Lung (tissue), 11 donors: ENCODE measurements at regions not wholly inside any gene's neighbourhood (a gene's known extent, or its start where the extent isn't known, plus 50 kb on each side); places are given as distances from the start of the nearest gene placed in this dataset.
A peak's percentile ranks its signal among the peaks of the same experiment; 100 is the strongest.

ENCODE experiments used
- ATAC-seq: fragments of 200-7000 bp; cut with Tn5 transposase; one replicate; pipeline ENCODE4 v1.9.1; 2020; ENCODE audit warnings: moderate number of reproducible peaks; ENCODE audit not compliant: insufficient read depth, low FRiP score
- DNase-seq, 3 donors: peaks; one replicate each; pipeline ENCODE4 v3.0.0-alpha.2; 2013 to 2017
- H3K27ac ChIP-seq, 2 donors: one replicate each; pipeline ENCODE4 v1.5.1; 2013; ENCODE audit warnings: mild to moderate bottlenecking in 2 of 2, moderate library complexity in 2 of 2, control low read depth in 1 of 2, inconsistent platforms in 1 of 2, low read depth in 1 of 2, low read length in 1 of 2
- H3K27me3 ChIP-seq, 3 donors: one replicate each; pipeline ENCODE4 v1.5.1; 2013; ENCODE audit warnings: low read length in 2 of 3; ENCODE audit not compliant: control insufficient read depth in 3 of 3, insufficient read depth in 3 of 3
- H3K36me3 ChIP-seq, 4 donors: one replicate each; pipeline ENCODE4 v1.5.1; 2013; ENCODE audit warnings: low read length in 4 of 4, mild to moderate bottlenecking in 1 of 4, moderate library complexity in 1 of 4; ENCODE audit not compliant: control insufficient read depth in 4 of 4, insufficient read depth in 4 of 4
- H3K4me1 ChIP-seq, 5 donors: one replicate each; pipeline ENCODE4 v1.5.1; 2013; ENCODE audit warnings: low read length in 5 of 5, mild to moderate bottlenecking in 2 of 5, moderate library complexity in 1 of 5; ENCODE audit not compliant: control insufficient read depth in 5 of 5, insufficient read depth in 5 of 5
- H3K4me3 ChIP-seq: one replicate; pipeline ENCODE4 v1.5.1; 2013; ENCODE audit warnings: mild to moderate bottlenecking, control low read depth, moderate library complexity
- H3K9ac ChIP-seq, 2 donors: one replicate each; pipeline ENCODE4 v1.5.1; 2013; ENCODE audit warnings: low read length in 2 of 2, control low read depth in 1 of 2; ENCODE audit not compliant: insufficient read depth in 1 of 2
- H3K9me3 ChIP-seq, 4 donors: one replicate each; pipeline ENCODE4 v1.5.1; 2013; ENCODE audit warnings: low read length in 3 of 4, mild to moderate bottlenecking in 1 of 4, moderate library complexity in 1 of 4; ENCODE audit not compliant: control insufficient read depth in 4 of 4, insufficient read depth in 3 of 4
- WGBS, 2 donors: extraction: QIAGEN DNeasy Blood & Tissue Kit; methylation state at CpG; one replicate each; pipeline ENCODE4 v1.1.7; 2013; 5-methylcytosine and 5-hydroxymethylcytosine counted together
- TF ChIP-seq, protein P1 (sequence below): IDR thresholded peaks from 2 replicates; pipeline ENCODE4 v1.5.1; 2012; ENCODE audit warnings: mild to moderate bottlenecking; ENCODE audit errors: control extremely low read depth, extremely low read depth
- donor health status: control.
- donor health status: control.
- donor health status: Bipolar disorder and iron deficiency.
- donor health status: healthy.
- donor health status: DM: yes; HTN: yes; CAD: no.

DNA sequence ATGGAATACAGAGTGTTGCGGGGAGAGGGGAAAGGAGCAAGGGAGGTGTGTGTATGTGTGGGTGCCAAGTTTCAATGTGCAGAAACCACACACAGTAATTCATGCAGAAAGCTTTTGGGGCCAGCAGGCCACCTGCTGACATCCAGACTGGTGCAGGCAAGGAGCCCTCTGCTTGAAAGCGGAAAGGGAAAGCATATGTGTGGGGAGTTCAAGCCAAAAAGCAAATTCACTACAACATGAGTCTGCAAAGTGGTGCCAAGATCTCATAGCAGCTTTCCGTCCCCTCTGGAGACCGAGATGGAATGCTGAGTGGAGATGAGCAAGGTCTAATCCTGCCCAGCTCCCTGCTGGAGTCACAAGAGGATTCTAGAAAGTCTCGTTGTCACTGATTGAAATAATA, 159.7 kb upstream of the VLDLR start:
- Histone ChIP-seq H3K36me3 (no peaks in the 10 kb centered on the region), H3K9me3 (peaks cover 0 to 3% (median 0%) of the 10 kb centered on the region in 4 donors), H3K4me3 (no peak overlapping the region), H3K4me1 (peaks cover 0 to 8% (median 0%) of the 10 kb centered on the region in 5 donors), H3K27ac (no peak overlapping the region), H3K9ac (no peak overlapping the region), H3K27me3 (no peaks in the 10 kb centered on the region)
- 75 to 83% methylated on average over 5 of the region's 5 CpGs for WGBS, 2 donors
- ATAC-seq, result no peak
- TF ChIP-seq, protein P1, sequence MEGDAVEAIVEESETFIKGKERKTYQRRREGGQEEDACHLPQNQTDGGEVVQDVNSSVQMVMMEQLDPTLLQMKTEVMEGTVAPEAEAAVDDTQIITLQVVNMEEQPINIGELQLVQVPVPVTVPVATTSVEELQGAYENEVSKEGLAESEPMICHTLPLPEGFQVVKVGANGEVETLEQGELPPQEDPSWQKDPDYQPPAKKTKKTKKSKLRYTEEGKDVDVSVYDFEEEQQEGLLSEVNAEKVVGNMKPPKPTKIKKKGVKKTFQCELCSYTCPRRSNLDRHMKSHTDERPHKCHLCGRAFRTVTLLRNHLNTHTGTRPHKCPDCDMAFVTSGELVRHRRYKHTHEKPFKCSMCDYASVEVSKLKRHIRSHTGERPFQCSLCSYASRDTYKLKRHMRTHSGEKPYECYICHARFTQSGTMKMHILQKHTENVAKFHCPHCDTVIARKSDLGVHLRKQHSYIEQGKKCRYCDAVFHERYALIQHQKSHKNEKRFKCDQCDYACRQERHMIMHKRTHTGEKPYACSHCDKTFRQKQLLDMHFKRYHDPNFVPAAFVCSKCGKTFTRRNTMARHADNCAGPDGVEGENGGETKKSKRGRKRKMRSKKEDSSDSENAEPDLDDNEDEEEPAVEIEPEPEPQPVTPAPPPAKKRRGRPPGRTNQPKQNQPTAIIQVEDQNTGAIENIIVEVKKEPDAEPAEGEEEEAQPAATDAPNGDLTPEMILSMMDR, result no peak
- peak in 2 of 3 donors; percentile 26 to 56 for DNase-seq

DNA sequence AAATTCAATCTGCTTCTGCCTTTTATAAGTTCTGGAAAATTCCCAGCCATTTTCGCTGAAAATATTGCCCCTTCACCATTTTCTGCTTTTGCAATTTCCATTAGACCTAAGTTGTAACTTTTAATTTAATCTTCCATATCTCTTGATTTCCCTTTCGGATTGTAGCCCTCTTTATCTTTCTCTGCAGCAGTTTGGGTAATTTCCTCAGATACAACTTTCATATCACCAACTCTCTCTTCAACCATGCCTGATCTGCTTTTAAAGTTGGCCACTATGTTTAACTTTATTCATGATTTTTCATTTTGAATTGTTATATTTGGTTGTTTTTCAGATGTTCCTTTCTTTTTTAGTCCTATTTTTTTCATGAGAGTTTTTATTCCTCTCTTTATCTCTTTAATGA, 157.0 kb upstream of the VLDLR start:
- H3K4me3 ChIP-seq, result no peak overlapping the region
- peaks cover 0 to 3% (median 0%) of the 10 kb centered on the region in 4 donors for H3K9me3 ChIP-seq
- DNase-seq (no peak), ATAC-seq (no peak)
- peaks cover 0 to 12% (median 0%) of the 10 kb centered on the region in 5 donors for H3K4me1 ChIP-seq
- H3K9ac ChIP-seq, result no peak overlapping the region
- TF ChIP-seq, protein P1, result no peak
- H3K27me3 ChIP-seq, result no peaks in the 10 kb centered on the region
- WGBS, 2 donors, result 89 to 92% methylated on average over 2 of the region's 2 CpGs
- no peak overlapping the region for H3K27ac ChIP-seq
- H3K36me3 ChIP-seq, result no peaks in the 10 kb centered on the region

DNA sequence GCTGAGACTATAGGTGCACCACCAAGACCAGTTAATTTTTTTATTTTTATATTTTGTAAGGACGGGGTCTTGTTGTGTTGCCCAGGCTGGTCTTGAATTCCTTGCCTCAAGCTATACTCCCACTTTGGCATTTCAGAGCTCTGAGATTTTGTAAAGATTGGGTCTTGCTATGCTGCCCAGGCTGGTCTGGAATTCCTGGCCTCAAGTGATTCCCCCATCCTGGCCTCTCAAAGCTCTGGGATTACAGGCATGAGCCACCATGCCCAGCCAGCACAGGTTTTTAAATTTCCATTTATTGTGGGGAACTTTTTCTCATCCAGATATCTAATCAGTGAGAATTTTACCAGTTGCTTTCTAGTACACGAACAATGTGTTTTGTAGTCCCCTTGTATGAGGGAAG, 156.1 kb upstream of the VLDLR start:
- WGBS, 2 donors, result 90 to 95% methylated on average over 2 of the region's 2 CpGs

More for the DNA sequence above, 156.1 kb upstream of the VLDLR start:
- H3K27ac ChIP-seq, result no peak overlapping the region
- no peak overlapping the region for H3K4me3 ChIP-seq
- H3K9me3 ChIP-seq, result peaks cover 0 to 3% (median 0%) of the 10 kb centered on the region in 4 donors
- H3K9ac ChIP-seq, result no peak overlapping the region
- peaks cover 0 to 15% (median 0%) of the 10 kb centered on the region in 5 donors for H3K4me1 ChIP-seq
- no peak for DNase-seq
- ATAC-seq, result no peak
- H3K27me3 ChIP-seq, result no peaks in the 10 kb centered on the region
- TF ChIP-seq, protein P1, result no peak
- H3K36me3 ChIP-seq, result no peaks in the 10 kb centered on the region
